ENCODE measurements at regions not wholly inside any gene's neighbourhood (a gene's known extent, or its start where the extent isn't known, plus 50 kb on each side); places are given as distances from the start of the nearest gene placed in this dataset.
A peak's percentile ranks its signal among the peaks of the same experiment; 100 is the strongest.

DNA sequence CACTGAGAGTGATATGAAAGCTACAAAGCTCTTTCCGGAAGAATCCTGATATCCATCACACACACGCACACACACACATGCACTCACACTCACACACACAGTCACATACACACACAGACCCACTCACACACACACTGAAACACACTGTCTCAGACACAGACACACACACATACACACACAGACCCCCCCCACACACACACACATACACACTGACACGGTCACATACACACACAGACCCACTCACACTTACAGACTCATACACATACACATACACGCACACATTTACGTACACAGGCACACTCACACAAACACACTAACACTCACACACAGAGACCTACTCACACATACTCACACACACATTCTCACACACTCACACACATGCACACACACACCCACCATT, 58.6 kb downstream of the LIG4 start:
- DNase-seq = no peak

DNA sequence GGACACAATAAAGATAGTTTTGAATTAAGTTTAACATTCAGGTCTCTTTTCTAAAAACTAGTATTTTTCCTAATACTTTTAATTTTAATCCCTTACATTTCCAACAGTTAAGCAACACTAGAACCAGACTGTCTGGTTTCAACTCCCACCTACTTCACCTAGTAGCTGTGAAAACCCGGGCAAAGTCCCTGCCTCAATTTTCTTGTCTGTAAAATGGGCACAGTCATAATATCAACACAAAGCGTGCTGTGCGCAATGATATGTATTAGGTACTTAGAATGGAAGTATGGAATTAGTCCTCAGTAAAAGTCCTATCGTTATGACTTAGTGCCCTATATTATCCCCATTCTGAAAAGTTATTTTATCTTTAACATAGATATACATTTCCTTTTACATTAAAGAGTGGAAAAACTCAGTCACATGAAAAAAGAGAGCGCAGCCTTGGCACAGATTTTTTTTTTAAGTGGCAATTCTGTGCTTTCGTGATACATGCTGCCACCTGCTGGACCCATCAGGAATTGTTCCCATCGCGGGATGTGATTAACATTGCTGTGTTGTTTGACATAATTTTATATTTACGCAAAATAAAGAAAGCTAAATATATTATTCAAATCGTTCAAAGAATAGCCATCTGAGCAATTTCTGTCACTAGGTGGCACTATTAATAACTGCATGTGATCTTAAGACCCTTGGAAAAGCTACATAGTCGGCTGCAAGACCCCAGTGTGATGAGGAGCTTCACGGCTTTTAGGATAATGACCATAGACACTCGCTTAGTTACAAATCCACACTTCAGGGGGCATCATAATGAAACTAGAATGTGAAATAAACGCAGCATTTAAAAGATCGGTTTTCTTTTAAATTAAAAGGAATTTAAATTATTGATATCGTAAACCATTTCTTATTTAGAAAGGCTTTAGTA, 59.9 kb downstream of the LIG4 start:
- DNase-seq = peak in 1 of 2 experiments; percentile 0

DNA sequence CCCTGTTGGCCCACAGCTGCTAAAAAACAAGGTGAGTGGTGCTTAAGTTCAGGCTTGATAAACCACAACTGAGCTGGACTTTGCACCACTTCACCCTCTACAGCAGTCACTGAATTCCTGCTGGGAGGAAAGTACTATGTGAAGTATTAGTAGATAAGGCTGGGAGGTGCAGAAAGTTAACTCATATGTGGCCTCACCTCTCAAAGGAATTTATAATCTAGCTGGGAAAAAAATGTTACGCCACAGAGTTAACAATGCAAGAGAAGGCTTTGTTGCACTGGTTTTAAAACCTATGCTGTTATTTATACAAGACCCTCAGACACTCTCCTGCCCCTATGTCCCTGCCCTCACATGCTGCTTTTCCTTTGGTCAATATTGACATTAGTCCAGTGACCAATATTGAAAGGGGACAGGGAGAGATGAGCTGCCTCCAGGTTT, 60.9 kb downstream of the LIG4 start:
- no peak for DNase-seq

DNA sequence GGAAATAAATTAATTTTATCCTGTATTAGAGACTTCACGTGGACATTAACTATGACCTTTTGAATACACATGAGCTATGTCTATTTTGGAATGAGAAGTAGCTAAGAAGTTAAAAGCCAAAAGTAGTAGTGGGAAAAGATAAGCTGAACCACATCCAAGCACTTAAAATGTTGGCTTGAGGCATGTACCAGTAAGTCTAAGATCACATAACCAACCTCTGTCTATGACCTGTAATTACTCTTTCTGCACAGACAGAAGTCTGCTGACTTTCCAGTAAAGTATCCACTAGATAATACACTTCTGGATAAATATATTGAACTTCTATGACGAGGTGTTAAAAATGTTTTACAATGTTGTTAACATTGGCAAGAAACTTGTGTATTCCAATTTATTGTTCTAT, 68.7 kb downstream of the LIG4 start:
- DNase-seq = no peak

DNA sequence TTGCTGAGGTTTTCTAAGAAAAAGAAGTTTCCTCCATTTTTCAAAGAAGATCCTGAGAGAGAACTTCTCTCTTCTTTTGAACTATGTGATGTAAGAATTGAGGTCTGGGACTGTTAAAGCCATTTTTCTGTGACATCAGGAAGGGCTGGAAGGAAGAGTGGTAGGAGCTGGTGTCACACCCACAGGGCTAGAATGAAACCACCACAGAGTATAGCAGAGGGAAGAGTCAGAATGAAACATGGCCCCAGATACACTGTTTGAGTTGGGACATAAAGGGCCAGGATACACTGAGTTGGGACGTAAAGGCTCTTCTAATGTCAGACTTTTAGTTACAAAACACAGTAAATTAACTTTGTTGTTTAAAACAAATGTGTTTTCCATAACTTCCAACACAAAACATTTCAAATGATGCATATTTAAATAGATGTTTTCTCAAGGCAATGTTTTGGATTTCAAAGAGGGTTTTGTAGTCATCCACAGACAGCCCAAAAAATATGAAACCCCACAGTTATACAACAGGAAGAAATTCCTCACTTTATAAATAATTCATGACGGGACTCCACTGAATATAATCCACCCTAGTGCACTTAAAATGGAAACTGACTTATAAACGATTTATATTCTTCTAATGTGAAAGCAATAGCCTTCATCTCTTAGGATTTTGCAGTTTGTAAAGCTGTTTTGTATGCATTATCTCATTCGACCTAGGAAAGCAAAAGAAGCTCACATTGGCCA, 72.5 kb downstream of the LIG4 start:
- DNase-seq = no peak

DNA sequence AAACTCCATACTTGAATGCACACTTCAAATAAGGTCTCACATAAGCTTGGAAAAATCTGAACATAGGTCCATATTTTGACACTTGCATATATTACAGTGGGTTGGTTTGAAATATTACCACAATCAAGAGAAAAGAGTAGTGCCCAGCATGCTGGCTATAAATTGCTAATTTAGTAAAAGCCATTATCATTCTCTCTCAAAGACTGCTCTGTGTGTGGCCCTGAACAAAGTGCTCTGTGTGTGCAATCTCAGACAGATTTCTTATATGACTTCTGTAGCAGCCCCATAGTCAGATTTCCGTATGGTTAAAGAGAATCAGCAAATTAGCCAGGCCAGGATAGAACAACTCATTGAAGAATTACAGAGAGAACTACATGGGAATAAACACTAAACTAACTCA, 78.2 kb downstream of the LIG4 start:
- DNase-seq = no peak

- no peak for DNase-seq
Observed at GRCh38 chr13:108127406-108127805, 87.9 kb downstream of the LIG4 start.

DNA sequence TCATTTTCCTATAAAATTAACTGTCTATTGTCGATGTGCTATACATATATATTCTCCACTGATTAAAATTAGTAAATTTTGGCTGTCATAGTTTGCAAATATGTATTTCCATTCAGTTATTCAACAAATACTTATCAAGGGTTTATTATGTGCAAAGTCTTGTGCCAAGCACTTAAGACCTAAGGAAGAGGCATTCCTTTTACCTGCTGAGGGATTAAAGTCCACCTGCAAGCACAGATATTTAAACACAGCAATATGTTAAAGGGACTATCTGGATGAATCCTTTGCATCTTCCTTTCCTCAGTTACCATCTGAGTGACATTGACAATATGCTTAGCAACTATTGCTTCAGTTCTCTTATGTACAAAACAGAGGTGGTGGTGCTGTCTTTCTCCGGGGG, 89.3 kb downstream of the LIG4 start:
- no peak for DNase-seq

DNA sequence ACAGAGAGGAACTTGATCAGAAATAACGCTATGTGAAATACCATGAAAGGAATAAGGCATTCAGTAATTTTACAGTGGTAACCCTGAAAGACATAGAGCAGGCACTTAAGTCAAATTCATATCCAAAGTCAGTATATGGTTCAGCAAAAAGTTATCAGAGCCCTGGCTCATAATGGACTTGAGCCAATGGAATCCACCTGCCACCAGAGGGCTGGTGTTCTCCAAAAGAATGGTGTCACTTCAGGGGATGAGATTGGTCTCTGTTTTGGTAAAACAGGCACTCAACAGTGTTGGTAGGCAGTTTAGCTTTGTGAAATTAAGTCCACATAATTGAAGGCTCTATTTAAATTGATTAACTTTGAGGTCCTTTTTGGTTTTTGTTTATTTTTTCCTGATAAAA, 93.9 kb downstream of the LIG4 start:
- no peak for DNase-seq

DNA sequence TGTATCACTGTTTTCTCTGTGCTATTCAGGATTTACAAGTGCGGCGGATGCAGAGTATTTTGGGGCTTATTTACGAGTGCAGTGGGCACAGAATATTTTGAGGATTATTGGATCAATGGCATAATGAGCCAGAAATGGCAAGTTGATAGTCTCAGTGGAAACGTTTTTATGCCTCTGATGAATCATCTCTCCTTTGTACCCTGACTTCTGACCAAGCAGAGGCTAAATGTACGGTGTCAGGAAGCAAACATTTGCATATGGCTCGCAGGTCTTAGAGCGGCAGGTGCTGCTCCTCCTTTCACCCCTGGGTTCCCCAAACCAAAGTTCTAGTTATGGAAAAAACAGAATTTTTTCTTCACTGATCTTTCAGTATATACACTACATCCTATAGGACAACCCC, 94.5 kb downstream of the LIG4 start:
- no peak for DNase-seq

DNA sequence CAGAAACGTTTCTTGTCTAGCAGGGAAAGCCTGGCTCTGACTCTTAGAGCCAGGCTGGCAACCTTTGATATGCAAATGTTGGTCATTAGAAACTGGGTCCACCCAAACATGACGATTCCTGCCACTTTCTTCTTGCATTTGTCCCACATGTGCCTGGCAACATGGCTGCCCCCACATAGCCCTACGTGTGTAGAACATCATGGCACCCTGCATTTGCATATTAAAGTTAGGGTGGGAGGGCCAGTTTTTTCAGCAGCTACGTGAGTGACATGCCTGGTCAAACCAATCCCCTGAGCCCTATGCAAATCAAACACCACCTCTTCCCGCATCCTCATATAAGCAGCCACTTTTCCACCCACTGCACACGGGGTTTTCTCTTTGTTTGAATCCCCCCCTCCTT, 95.0 kb downstream of the LIG4 start:
- no peak for DNase-seq

DNA sequence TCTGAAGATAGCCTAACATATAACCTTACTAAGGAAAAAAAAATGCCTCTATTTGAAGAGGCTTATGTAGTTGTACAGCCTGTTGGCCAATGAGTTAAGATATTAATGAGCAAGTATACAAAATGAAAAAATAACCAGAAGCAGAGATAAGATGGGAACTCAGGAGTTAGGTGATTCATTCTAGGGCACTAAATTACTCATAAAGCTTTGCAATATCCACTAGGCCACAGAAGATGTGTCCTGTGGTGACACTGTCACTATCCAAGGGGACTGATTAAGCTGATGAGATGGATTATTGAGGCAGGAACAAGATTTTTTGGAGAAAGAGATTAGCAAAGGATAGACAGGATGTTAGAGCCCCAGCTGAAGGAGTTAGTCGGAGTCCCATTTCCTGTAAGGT, 99.6 kb downstream of the LIG4 start:
- no peak for DNase-seq

DNA sequence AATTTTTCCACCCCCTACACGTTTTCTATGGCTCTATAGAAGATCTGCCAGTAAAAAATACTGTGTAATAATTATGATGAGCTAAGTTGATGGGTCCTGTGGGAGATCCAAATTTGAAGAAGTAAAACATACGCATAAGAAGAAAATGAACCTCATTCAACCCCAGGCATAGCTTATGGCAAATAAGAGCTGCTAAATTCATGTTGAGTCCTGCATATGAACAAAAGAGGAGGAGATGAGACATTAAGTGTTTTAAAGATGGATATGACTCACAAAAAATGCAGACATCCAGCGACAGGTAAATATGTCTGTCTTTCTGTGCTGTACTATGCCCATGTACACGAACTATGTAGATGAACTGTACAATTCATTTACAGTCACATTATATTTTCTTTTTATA, 101.9 kb downstream of the LIG4 start:
- DNase-seq = no peak

DNA sequence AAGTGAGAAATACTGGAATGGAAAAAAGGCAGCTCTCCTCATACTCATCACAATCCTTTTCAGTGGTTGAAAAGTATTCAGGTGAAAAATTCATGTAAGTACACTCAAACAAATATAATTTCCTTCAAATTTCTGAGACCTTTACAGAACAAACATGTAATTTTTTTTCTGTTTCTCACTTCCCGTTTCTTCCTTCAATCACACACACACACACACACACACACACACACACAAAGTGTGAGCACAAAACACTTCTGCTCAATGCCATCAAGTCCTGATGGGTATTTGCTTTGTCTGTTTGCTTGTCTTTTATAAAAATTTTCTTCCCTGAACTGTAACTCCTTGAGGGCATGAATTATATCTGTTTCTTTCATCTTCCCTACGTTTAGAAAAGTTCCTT, 110.6 kb downstream of the LIG4 start:
- no peak for DNase-seq

- no peak for DNase-seq
Observed at GRCh38 chr13:108102771-108103170, 112.6 kb downstream of the LIG4 start.

DNA sequence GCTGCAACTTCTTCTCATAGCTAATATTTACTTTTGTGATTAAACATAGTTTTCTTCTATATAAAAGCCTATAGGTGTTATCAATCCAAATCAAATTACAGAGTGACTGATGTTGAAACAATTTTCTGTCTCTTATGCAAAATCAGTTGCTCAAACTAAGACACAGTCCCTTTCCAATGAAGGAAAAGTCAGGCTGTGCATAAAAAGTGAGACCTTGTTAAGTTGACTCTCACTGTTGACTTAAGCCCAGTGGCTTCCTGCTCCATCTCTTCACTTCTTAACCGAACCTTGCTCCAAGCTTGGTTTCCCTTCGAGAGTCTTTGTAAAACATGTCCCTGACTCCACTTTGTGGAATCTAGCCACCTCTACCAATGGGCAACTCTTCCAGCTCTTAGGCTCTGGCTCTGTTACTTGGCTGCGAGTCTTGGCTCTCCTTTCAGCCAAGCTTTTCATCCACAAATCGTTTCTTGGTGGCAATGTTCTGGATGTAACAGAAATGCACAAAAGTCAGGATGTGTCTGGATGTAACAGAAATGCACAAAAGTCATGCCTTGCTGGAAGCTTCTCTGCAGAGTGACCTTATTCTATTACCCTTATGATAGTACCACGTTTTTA, 118.9 kb downstream of the LIG4 start:
- no peak for DNase-seq

GRCh38 chr13:108095036-108095435, 120.3 kb downstream of the LIG4 start:
- DNase-seq = no peak

DNA sequence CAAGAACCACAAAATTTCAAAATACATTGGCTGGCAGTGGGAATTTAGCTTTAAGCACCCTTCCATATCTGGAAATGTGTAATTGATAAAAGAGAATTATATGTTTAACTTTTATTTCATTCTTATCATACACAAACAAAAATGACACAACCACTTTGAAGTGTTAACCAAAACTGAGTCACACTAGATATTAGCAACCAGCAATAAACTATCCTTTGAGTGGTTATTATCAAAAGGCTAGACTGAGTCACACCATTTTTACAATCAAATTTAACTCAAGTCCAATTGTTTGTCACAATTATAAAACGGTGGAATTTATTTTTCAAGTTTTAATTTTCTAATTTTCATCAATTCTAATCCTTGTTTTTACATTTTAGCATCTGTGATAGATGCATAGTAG, 121.7 kb downstream of the LIG4 start:
- DNase-seq = no peak

DNA sequence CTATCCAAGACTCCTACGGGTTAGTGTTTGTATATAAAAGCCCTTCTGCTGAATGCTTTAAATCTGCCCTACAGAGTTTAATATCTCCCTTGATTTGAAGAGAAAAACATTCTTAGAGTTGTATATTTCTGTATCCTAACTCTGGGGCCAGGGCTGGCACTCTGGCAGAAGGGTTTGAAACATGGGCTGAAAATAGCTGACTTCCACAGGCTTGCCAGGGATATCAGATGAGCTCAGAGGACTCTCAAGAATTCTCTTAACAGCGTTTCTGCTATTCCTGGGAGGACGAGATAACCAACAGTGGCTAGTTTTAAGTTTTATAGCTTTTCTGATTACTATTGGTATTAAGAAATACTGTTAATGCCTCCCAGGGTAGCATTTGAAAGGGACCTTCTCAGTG, 127.5 kb downstream of the LIG4 start:
- DNase-seq = no peak

- no peak for DNase-seq
Observed at GRCh38 chr13:108086678-108087077, 128.7 kb downstream of the LIG4 start.

DNA sequence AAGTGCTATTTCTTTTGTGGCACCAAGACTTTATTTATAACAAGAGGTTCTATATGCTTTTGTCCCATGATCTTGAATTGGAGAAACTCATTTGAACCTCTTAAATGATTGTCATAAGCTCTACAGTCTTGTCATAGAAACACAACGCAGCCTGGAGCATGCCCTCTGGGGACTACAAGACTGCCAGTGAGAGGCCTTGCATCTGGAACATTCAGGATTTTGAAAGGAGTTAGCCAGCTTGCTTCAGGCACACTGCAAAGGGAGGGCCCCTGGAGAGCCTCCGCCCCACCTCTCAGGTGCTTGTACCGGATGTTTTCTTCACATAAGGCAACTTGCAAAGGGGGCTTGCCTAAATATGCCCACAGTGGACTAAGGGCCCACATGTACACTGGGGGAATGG, 130.5 kb downstream of the LIG4 start:
- DNase-seq = no peak

DNA sequence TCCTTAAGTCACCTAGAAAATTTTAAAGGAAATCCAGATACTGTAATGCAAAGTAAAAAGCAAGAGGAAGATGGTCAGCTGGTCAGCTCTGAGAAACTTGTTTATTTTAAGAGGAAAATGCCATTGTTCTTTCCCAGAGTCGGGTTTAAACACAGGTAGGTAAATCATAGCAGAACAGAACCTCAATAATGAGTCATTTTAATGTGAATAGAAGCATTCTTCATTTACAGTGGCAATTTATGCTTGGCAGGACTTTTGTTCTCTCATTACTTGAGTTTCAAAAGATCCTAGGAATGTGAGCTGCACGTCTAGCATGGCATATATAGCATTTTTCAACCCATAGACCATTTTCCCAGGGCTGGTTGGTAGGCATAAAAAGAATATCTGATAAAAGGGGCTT, 132.3 kb downstream of the LIG4 start:
- DNase-seq = no peak

DNA sequence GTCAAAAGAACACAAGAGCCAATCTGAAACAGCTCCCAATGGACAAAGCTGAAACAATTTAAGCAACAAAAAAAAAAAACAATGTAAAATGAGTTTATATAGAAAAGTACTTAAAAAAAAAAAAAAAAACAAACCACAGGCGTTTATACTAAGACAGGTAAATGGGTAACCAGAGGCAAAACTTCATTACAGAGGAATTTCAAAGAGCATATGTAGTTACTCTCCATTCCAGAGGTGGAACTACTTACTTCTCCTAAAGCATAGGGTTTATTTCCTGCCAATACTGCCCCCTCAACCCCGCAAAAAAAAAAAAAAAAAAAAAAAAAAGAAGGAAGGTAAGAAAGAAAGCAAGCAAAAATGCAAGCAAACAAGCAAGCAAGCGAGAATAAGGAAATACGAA, 132.9 kb downstream of the LIG4 start:
- no peak for DNase-seq

DNA sequence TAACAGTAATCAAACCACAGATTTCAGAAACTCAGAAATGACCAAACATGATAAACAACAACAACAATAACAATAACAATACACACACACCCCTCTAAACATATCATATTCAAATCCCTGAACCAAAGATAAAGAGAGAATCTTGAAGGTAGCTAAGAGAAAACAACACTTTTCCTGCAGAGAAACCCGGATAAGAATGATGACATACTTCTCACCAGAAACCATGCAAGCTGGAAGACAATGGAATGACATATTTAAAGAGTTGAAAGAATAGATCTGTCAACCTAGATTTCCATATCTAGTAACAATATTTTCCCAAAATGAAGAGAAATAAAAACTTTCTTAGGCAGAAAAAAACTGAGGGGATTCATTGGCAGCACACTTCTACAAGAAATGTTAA, 138.1 kb downstream of the LIG4 start:
- DNase-seq = no peak
